Heart left ventricle (tissue), 16 donors: ENCODE measurements at regions not wholly inside any gene's neighbourhood (a gene's known extent, or its start where the extent isn't known, plus 50 kb on each side); places are given as distances from the start of the nearest gene placed in this dataset.

Source experiments
- ATAC-seq, 4 donors: fragments of 200-7000 bp; cut with Tn5 transposase; one replicate each; pipeline ENCODE4 v1.9.1; 2020 to 2022; ENCODE audit warnings: moderate library complexity in 4 of 4, mild to moderate bottlenecking in 3 of 4, moderate number of reproducible peaks in 1 of 4
- DNase-seq, 5 donors: peaks; one replicate each; pipeline ENCODE4 v3.0.0-alpha.2; 2020
- H3K27ac ChIP-seq, 12 donors: fragments of 200-600 bp; sonication (generic) in 4 of 12; one replicate each; pipeline versions ENCODE4 v1.5.0 to v1.8.0; 2016 to 2022; ENCODE audit warnings: mild to moderate bottlenecking in 2 of 12
- H3K27me3 ChIP-seq, 9 donors: fragments of 200-600 bp; sonication (generic) in 2 of 9; one replicate each; pipeline versions ENCODE4 v1.5.1 to v1.8.0; 2016 to 2022; ENCODE audit warnings: mild to moderate bottlenecking in 3 of 9
- H3K36me3 ChIP-seq, 9 donors: fragments of 200-600 bp; sonication (generic) in 2 of 9; one replicate each; pipeline versions ENCODE4 v1.5.0 to v1.8.0; 2018 to 2022; ENCODE audit warnings: mild to moderate bottlenecking in 2 of 9
- H3K4me1 ChIP-seq, 12 donors: fragments of 200-600 bp; sonication (generic) in 4 of 12; one replicate each; pipeline versions ENCODE4 v1.5.0 to v1.8.0; 2016 to 2022; ENCODE audit warnings: mild to moderate bottlenecking in 3 of 12
- H3K4me3 ChIP-seq, 12 donors: fragments of 200-600 bp; sonication (generic) in 4 of 12; one replicate each; pipeline versions ENCODE4 v1.5.0 to v1.8.0; 2017 to 2022; ENCODE audit warnings: mild to moderate bottlenecking in 9 of 12, moderate library complexity in 4 of 12
- H3K9me3 ChIP-seq, 12 donors: fragments of 200-600 bp; sonication (generic) in 4 of 12; one replicate each; pipeline versions ENCODE4 v1.5.0 to v1.8.0; 2016 to 2022; ENCODE audit warnings: mild to moderate bottlenecking in 1 of 12
- POLR2A ChIP-seq, 2 donors: fragments of 450-650 bp; IDR thresholded peaks; one replicate each; pipeline ENCODE4 v1.6.1; 2017; ENCODE audit warnings: antibody characterized with exemption in 2 of 2, mild to moderate bottlenecking in 2 of 2, moderate library complexity in 2 of 2
- WGBS, 4 donors: extraction: QIAGEN DNeasy Blood & Tissue Kit in 2 of 4; methylation state at CpG; one replicate each; pipeline versions ENCODE4 v1.1.5 to v1.1.7; 2013 to 2018; 5-methylcytosine and 5-hydroxymethylcytosine counted together
- intact Hi-C, 10 donors: fragments of 100-400 bp; cut with DNase I; formaldehyde crosslinking; loops; one replicate each; pipeline versions ENCODE4 v1.11.1 to v1.14.2; 2022
- TF ChIP-seq, protein P1 (sequence below), 12 donors: fragments of 200-600 bp; sonication (generic) in 4 of 12; IDR thresholded peaks; one replicate each; pipeline versions ENCODE4 v1.5.0 to v1.8.0; 2018 to 2022; ENCODE audit warnings: antibody characterized with exemption in 12 of 12, mild to moderate bottlenecking in 5 of 12
- donor health status: ischemic (EF 13 %, LVEDD 7.1; RV severe dilation, severe dysfunction).
- donor health status: healthy with polysubstance abuse.
- donor health status: DM: no; HTN: yes; CAD: no.
- donor health status: DM: no; HTN: no; CAD: no.
- donor health status: ischemic (EF 25% LVEDD 6.9; RV normal size, moderate dysfunction).
- donor health status: ischemic (EF 25% LVEDD 5.7; RV mildly dilated, moderate dysfunction).
- donor health status: healthy.
- donor health status: DM: yes; HTN: yes; CAD: no.
- donor health status: ischemic (EF 35%, LVEDD 5.7; RV mildly dilated, moderate dysfunction).
- donor health status: nonischemic (EF 11% LVEDD 7.7; RV severe dilation, severe dysfunction).
- donor health status: DM: yes; HTN: yes; CAD: no.
- donor health status: PGD.
- donor health status: ischemic (EF 29% LVEDD 5.4; RV normal size, mild dysfunction).
- donor health status: nonischemic (EF 23%, LVEDD 6.1; RV moderate dilation, normal function).

GRCh38 chr11:119525180-119525866 lies 102.4 kb upstream of the THY1 start:
- TF ChIP-seq, protein P1, sequence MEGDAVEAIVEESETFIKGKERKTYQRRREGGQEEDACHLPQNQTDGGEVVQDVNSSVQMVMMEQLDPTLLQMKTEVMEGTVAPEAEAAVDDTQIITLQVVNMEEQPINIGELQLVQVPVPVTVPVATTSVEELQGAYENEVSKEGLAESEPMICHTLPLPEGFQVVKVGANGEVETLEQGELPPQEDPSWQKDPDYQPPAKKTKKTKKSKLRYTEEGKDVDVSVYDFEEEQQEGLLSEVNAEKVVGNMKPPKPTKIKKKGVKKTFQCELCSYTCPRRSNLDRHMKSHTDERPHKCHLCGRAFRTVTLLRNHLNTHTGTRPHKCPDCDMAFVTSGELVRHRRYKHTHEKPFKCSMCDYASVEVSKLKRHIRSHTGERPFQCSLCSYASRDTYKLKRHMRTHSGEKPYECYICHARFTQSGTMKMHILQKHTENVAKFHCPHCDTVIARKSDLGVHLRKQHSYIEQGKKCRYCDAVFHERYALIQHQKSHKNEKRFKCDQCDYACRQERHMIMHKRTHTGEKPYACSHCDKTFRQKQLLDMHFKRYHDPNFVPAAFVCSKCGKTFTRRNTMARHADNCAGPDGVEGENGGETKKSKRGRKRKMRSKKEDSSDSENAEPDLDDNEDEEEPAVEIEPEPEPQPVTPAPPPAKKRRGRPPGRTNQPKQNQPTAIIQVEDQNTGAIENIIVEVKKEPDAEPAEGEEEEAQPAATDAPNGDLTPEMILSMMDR (IDR thresholded peaks at IDR 0.05), result no peak
- no peak for TF ChIP-seq POLR2A (IDR thresholded peaks at IDR 0.05)
- DNase-seq (no peak), ATAC-seq (no peak)
- Histone ChIP-seq H3K36me3 (no peaks in the 10 kb centered on the region), H3K27ac (no peak overlapping the region), H3K4me3 (no peak overlapping the region), H3K27me3 (peaks cover 0 to 16% (median 0%) of the 10 kb centered on the region in 9 donors), H3K9me3 (no peaks in the 10 kb centered on the region), H3K4me1 (peaks cover 0 to 18% (median 0%) of the 10 kb centered on the region in 12 donors)
- intact Hi-C loops, result no loop called here
- 54 to 71% (median 61%) methylated on average over 6 to 7 of the region's 7 CpGs for WGBS, 4 donors

DNA sequence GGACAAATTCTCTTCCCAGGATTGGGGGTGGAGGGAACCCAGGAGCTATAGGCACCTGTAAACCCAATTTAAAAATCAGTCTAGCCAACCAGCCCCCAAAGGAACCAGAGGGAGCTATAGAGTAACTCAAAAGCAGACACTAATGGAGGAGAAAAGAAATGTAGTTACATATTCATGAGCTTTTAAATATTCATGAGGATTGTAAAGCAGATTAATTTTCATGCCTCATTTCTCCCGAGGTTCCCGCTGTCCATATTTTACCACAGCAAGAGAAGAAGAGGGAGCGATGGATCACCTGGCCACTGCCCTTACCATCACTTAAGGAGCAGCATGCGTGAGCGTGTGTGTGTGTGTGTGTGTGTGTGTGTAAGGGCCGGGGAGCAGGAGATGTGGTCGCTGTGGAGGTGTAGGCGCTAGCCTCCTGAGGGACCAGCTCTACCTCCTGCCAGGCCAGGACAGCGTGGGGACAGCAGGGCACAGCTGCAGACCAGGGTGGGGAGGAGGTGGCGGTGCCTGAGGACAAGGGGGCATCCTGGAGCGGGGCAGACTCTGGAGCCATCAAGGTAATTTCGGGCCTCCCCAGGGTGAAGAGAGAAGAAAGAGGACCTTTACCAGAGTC lies 100.7 kb upstream of the THY1 start:
- no peak for ATAC-seq
- no peak overlapping the region for H3K27ac ChIP-seq
- DNase-seq, result peak in 2 of 5 donors; percentile 5 to 40
- H3K4me1 ChIP-seq, result peaks cover 0 to 18% (median 0%) of the 10 kb centered on the region in 12 donors
- no peaks in the 10 kb centered on the region for H3K9me3 ChIP-seq
- intact Hi-C loops, result no loop called here
- no peaks in the 10 kb centered on the region for H3K36me3 ChIP-seq
- TF ChIP-seq POLR2A (IDR thresholded peaks at IDR 0.05), result no peak
- TF ChIP-seq, protein P1 (IDR thresholded peaks at IDR 0.05), result no peak
- H3K27me3 ChIP-seq, result peaks cover 0 to 12% (median 0%) of the 10 kb centered on the region in 9 donors
- 73 to 80% (median 76%) methylated on average over 10 to 12 of the region's 12 CpGs for WGBS, 4 donors
- H3K4me3 ChIP-seq, result no peak overlapping the region

DNA sequence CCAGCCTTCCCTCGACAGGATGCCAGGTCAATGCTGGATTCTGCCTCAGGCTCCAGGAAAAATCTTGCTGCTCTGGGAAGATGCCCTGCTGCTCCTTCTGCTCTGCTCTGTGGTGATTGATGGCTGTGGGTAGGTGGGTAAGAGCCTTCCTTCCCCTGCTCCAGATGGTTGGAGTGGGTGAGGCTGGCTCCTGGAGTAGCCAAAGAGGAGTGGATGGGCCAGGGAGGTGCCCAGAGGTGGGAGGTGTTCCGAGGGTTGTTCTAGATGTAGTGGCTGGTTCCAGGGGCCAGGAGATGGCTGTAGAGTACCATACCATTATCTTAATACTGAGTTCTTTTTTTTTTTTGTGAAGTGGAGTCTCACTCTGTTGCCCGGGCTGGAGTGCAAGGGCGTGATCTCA lies 99.6 kb upstream of the THY1 start:
- no peak overlapping the region for H3K4me3 ChIP-seq
- peak in 1 of 5 donors; percentile 35 for DNase-seq
- H3K4me1 ChIP-seq, result peaks cover 0 to 18% (median 0%) of the 10 kb centered on the region in 12 donors
- peaks cover 0 to 12% (median 0%) of the 10 kb centered on the region in 9 donors for H3K27me3 ChIP-seq
- no peak for TF ChIP-seq POLR2A (IDR thresholded peaks at IDR 0.05)
- TF ChIP-seq, protein P1 (IDR thresholded peaks at IDR 0.05), result no peak
- WGBS, 4 donors, result 82 to 85% (median 84%) methylated on average over 3 to 4 of the region's 4 CpGs
- H3K36me3 ChIP-seq, result no peaks in the 10 kb centered on the region
- ATAC-seq, result no peak
- H3K9me3 ChIP-seq, result no peaks in the 10 kb centered on the region
- intact Hi-C loops, result no loop called here
- no peak overlapping the region for H3K27ac ChIP-seq

- Histone ChIP-seq H3K36me3 (no peaks in the 10 kb centered on the region), H3K4me3 (no peak overlapping the region), H3K9me3 (no peaks in the 10 kb centered on the region), H3K27me3 (peaks cover 0 to 12% (median 0%) of the 10 kb centered on the region in 9 donors), H3K4me1 (peaks cover 0 to 18% (median 0%) of the 10 kb centered on the region in 12 donors), H3K27ac (no peak overlapping the region)
- no peak for ATAC-seq
- WGBS, 4 donors, result 78 to 88% (median 82%) methylated on average over 9 to 11 of the region's 11 CpGs
- intact Hi-C loops, result no loop called here
- no peak for TF ChIP-seq POLR2A (IDR thresholded peaks at IDR 0.05)
- TF ChIP-seq, protein P1 (IDR thresholded peaks at IDR 0.05), result no peak
- no peak for DNase-seq
Measured at GRCh38 chr11:119521551-119521950, 98.6 kb upstream of the THY1 start.
